Stimulated activated CD8-positive, alpha-beta memory T cell treated with anti-CD3 and anti-CD28 coated beads, Interleukin-2, amount 100 ng/mL, for 1 hour (primary cell): ENCODE measurements at regions not wholly inside any gene's neighbourhood (a gene's known extent, or its start where the extent isn't known, plus 50 kb on each side); places are given as distances from the start of the nearest gene placed in this dataset.
"Not testable (repeated sequence)": the region's sequence is repeated elsewhere in the genome, so short reads cannot be mapped to it uniquely, and the experiment has no call there.

Source experiments
- DNase-seq, 2 donors: peaks; one replicate each; pipeline ENCODE4 v3.0.0-alpha.2; 2020; ENCODE audit warnings: low read depth in 2 of 2

DNA sequence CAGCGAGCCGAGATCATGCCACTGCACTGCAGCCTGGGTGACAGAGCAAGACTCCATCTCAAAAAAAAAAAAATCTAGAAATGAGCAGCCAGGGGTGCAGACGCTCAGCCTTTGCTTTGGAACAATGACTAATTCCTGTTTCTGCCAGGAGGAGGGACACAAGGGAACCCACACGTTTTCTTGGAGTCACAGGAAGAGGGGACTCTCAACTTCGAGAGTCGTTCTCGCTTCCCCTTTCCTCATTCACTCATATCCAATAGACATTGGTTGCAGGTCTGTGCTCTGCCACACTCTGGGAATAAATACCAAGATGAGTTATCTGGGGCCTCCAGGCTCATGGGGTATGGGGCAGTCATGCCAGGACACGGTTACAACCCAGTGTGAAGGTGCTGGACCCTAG lies 91.5 kb upstream of the RREB1 start:
- no peak for DNase-seq

DNA sequence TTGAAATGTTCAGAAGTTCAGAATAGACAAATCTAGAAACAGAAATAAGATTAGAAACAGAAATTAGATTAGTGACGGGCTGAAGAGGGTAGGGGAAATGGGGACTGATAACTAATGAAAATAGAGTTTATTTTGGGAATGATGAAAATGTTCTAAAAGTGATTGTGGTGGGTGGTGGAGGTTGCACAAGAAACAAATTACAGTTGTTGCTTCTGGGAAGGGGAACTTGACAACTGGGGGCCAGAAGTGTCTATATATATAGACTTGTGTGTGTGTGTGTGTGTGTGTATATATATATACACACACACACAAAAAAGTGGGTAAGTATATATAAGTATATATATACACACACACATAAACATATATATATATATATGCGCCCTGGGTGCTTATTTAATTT lies 86.5 kb upstream of the RREB1 start:
- DNase-seq, result no peak

DNA sequence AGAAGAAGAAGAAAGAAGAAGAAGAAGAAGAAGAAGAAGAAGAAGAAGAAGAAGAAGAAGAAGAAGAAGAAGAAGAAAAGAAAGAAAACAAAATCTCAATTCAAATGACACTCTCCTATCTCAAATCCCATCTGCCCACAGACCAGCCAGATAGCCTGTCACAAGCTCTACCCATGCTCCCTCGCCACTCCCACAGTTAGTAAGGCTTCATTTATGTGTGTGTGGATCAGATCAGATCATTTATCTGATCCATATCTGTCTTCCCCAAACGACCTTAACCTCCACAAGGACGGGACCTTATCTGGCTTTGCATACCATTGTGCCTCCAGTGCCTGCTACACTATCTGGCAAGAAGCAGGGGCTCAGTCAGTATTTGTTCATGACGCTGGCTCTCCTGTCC lies 81.9 kb upstream of the RREB1 start:
- DNase-seq, result no peak

DNA sequence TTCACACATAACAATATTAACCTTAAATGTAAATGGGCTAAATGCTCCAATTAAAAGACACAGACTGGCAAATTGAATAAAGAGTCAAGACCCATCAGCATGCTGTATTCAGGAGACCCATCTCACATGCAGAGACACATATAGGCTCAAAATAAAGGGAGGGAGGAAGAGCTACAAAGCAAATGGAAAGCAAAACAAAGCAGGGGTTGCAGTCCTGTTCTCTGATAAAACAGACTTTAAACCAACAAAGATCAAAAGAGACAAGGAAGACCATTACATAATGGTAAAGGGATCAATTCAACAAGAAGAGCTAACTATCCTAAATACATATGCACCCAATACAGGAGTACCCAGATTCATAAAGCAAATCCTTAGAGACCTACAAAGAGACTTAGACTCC lies 78.8 kb upstream of the RREB1 start:
- DNase-seq, result not testable (repeated sequence)

DNA sequence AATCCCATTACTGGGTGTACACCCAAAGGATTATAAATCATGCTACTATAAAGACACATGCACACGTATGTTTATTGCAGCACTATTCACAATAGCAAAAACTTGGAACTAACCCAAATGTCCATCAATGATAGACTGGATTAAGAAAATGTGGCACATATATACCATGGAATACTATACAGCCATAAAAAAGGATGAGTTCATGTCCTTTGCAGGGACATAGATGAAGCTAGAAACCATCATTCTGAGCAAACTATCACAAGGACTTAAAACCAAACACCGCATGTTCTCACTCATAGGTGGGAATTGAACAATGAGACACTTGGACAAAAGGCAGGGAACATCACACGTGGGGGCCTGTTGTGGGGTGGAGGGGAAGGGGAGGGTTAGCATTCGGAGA lies 76.8 kb upstream of the RREB1 start:
- not testable (repeated sequence) for DNase-seq

DNA sequence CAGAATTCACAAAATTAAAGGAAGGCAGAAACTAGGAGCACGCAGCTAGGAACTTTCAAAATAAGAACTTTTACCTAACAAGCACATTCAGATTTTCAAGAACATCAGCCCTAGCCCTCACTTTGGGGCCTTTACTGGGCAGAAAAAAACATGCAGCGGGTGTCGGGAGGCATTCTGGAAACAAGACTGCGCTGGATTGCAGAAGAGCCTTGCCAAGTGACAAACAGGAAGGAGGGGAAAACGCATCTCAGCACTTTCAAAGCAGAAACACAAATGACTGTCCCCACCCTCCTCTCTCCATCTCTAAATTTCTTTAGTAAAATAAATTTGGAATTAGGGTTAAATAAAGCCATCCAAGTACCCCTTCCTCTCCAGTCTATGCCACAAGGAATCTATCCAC lies 74.6 kb upstream of the RREB1 start:
- DNase-seq, result no peak

DNA sequence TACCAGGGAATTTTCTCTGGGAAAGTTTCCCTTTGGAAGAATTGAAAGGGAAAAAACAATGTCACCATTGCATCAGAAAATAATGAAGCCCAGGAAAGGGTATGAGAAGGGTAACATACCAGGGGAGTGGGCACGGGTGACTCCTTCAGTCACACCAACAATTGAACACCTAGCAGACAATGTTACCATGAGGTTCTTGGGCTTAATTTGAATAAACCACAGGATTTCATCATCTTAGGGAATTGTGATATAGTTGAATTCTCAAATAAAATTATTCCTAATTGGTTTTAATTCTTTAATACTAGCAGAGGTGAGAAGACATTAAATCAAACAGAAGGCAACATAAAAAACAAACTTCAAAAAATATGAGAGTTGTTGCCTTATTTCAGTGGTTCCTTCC lies 73.7 kb upstream of the RREB1 start:
- DNase-seq, result no peak

DNA sequence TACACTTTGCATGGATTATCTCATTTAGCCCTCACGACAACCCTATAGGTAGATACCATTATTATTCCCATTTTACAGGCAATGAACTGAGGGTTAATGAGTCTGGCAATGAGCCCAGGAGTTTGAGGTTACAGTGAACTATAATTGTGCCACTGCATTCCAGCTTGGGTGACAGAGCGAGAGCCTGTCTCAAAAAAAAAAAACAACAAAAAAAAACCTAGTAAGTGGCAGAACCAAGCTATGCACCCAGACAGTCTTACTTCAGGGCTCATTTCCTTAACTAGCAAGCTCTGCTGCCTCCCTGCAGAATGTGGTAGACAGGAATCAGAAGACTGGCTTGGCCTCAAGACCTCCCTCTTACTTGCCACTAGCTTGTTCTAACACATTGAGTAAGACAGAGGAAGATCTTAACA lies 71.9 kb upstream of the RREB1 start:
- DNase-seq, result no peak

DNA sequence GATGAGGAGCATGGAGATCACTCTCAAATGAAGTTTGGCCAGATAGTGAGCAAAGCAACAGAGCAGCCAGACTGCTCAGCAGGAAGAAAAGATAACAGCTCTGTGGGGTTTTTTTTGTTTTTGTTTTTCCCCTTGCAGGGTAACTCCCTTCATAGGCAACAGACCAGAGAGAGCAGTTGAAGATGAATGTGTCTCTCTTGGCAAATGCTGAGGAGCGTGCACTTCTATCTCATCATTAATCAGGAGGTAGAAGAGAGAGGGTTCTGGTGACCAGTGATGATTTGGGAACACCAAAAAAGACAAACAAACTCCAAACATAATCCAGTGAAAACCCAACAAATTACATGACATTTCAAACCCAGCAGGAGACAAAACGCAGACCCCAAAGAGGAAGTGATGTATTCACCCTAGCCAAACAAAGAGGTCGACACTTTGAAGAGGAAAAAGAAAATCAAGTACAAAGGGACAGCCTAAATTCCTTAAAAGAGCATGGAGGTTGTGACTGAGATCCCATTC lies 66.2 kb upstream of the RREB1 start:
- DNase-seq, result no peak

DNA sequence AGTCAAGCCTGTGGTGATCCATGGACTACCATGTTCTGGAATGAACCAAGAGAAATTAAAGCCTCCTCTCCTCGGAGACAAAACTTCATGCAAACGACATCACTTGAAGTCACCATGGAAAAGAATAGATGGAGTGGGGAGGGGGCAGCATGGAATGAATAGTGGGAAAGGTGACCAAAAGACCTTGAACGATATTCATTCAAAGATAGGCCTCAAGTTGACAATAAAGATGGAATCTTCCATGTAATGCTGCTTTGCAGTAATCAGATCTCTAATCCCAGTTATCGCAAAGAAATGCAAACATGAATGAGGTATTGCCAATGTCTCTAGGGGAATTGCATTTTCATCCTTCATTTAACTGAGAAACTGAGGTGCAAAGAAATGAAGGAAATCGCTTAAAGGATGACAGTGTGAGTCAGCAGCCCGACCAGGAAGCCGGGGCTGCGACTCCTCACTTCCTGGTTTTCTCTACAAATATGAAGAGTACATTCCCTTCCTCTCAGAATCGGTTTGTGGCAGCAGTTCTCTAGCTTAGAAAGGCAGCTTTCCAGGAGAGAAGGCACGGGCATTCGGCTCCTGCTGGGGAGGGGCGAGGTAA lies 65.6 kb upstream of the RREB1 start:
- DNase-seq, result no peak

DNA sequence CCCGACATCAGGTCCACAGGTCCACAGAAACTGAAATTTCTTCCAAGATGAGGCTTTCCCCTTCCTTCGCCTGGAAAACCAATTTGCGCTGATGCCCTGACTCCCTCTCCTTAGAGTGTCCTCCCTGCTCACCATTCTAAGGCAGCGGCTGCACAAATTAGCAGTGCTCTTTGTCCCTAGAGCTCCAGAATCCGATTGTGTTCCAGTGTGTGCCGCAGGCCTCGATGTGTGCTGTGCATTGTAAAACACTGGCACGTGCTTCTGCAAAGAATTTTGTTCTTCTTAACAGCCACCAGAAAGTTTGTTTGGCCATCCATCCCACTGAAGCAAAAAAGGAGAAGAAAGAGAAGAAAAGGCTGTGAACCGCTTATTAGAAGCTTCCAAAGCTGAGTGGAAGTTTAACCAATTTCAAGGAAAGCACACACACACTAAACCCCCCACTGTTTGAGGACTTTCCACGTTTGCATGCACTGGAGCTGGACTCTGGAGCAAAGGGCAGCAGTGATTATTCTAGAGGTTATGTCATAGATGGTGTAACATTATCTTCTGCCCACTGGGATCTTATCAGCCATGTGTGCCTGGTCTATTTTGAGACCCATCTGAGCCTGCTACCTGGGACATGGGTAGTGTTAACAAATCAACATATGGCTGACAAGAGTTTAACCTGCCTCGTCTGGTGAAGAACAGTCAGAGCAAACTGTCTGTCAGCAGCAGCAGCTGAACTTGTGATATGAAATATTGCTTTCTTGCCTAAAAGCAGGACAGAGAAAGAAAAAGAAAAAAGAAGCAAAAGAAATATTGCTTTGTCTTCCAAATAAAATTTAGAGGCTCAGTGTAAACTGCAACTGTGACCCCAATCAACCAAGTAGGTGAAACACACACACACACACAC lies 64.9 kb upstream of the RREB1 start:
- DNase-seq, result no peak

DNA sequence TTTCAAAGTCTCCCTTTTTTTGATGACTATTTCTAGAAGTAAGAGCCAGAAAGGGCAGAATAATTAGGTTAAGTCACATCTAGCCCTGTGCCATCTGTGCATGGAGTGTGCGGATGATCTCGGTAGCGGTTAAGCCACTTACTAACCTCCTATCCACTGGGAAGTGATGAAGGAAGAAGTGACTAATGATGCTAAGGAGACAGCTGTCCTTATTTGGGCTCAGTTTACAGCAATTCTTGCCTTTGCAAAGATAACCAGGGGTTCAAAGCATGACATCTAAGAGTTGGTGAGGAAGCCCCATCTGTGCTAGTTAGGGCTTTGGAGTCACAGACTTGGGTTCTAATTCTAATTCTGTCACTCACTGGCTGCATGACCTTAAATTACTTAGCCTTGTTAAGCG lies 62.4 kb upstream of the RREB1 start:
- no peak for DNase-seq

DNA sequence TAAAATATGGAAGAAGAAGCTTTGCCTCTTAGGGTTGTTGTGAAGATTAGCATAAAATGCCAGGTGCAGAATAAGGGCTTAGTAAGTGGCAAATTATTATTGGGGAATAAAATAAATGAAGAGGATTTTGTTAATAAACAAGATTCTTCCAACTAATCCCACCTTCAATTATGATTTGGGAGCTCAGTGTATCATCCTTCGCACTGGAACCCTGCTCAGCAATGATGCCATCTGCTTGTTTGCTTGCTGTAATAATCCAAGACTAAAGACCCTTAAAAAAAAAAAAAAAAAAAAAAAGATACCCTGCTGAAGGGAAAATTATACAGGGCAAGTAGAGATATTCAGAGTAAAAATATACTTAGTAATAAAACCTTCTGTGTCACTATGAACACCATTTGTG lies 62.0 kb upstream of the RREB1 start:
- DNase-seq, result no peak

DNA sequence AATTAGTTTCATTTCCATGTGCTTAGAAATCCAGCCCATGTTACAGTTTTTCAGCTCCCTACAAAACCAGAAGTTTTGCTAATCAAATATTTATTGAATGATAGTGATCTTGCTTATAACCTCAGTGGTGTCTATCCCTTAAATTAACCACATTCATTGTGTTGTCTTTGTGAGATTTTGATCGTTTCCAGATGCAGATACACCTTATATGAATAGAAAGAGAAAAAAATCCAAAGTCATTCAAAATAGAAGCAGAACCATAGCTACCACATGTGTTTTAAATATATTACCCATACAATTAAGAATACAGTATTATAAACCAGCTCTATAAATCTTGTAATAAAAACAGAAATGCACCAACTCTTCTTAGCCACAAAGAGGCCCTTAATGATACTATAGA lies 60.6 kb upstream of the RREB1 start:
- DNase-seq, result no peak

DNA sequence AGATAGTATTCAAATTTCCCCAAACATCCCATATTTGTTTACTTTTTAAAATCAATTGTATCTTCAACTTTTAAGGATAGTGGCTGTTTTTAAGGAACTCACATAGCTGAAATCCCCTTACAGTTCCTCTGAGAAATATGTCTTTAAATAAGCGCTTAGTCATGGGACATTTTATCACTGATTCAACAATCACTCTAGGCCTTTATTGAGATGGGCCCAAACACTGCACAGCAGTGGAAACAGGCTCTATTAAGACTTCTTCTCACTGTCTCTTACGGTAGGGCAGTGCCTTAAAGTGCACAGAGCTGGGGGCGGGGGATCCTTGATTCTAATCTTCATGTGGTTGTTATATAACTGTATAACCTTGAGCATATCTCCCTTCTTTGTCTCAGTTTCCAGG lies 59.8 kb upstream of the RREB1 start:
- DNase-seq, result no peak

DNA sequence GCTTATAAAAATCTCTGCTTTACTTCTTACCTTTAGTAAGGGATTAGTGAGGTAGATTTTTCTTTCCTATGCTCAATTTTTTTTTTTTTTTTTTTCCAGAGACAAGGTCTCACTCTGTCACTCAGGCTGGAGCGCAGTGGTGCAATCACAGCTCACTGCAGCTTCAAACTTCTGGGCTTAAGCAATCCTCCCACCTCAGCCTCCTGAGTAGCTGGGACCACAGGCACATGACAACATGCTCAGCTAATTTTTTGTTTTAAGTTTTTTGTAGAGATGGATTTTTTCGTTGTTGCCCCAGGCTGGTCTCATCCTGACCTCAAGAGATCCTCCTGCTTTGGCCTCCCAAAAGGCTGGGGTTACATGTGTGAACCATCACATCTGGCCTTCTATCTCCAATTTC lies 58.9 kb upstream of the RREB1 start:
- no peak for DNase-seq

DNA sequence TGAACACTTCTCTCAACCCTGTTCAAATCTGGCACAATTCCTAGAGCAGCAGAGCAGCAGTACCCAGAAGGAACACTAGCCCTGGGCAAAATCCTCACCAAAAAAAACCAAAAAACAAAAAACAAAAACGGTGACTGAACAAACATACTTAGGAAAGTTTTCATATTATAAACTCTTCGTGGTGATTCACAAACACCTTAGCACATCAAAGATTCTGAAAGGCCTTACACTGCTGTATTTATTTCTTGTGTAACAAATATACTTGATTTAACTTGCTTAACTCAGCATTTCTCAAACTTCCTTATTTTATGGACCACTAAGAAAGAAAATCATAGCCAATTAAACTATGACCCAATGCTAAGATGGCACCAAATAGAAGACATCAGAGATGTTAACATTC lies 57.8 kb upstream of the RREB1 start:
- DNase-seq, result no peak

DNA sequence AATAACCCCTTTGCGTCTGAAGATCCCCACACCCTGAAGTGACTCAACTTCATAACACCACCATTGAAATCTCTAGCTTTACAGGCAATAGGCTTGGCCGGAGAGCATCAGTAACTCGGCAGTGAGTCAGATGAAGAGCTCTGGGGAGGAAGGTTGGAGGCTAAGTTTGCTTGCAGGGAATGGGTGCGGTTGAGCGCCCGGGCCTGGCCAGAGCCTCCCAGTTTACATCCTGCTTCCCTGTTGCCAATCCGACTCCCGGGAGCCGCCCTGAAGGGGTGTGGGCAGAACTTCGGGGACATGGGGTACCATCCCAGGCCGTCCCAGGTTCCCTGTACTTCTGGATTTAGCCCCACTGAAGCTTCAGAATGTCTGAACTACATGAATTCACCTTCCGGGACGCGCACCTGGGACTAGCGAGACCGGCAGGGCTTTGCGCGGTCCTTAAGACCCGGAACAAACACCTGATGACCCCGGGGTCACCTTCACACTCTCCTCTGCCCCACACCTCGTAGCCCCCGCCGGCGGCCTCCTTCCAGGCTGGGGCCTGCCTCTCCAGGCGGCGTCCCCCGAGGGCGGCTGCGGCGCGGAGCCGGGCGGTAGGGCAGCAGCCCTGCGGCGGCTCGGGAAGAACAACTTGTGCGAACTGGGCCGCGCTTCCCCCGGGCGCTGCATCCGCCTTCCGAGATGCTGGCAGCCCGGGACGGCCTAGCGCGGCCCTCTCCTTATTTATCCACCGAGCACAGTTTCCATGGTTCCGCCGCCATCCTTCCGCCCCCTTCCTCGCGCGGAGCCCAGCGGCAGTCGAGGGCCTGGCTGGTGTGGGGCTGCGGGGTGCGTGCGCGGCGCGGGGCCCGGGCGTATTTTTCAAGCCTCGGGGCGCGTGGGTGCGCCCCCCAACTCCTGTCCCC lies 56.6 kb upstream of the RREB1 start:
- DNase-seq, result no peak

DNA sequence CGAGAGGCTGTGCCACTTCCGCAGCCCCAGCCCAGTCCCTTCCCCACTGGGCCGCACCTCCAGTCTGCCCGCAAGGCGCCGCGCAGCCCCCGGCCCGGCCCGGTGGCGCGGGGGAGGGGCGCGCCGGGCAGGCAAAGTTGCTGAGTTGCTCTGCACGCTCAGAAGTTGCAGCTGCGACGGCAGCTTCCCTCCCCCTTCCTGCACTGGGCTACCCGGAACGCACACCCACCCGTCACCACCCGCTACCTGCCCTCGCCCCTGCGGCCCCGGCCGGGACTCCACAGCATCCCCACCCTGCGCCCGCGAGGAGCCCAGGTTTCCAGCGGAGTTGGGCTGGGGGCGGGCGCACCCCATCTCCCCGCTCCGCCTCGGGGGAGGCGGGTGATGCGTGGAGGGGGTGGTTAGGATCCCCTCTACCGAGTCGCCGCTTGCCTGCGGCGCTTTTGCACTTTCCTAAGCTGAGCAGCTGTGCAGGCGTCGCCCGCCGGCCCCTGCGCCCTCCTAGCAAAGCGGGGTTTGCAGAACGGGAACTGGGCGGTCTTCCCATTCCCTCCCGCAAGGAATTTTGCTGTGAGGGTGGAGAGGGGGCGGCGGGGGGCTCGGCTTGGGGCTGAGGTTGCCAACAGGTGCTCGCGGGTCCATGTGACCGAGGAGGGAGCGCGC lies 55.9 kb upstream of the RREB1 start:
- peak in 1 of 2 donors; percentile 17 for DNase-seq

DNA sequence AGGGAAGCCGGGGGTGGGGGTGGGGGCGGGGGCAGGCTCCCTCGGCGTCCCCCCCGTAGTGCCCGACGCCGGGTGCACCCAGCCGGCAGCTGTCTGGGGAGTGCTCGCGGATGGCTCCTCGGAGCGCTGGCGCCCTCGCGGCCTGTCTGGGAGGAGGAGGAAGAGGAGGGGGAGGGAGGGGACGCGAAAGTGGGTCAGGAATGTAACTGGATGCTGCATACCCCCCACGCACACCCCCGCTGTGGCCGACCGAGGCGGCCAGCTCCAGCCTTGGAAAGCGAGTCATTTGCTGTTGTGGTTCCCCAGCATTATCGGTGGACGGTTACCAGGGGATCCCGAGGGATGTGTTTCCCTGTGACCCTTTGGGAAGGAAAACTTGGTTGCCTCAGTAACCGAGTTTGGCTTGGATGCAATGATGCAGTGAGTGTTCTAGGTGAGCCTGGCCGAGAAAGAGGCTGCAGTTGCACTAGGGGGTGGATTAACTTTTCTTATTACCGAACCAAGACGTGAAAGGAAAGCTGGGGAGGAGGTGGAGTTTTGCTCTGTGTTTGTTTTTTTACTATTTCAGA lies 55.2 kb upstream of the RREB1 start:
- no peak for DNase-seq

DNA sequence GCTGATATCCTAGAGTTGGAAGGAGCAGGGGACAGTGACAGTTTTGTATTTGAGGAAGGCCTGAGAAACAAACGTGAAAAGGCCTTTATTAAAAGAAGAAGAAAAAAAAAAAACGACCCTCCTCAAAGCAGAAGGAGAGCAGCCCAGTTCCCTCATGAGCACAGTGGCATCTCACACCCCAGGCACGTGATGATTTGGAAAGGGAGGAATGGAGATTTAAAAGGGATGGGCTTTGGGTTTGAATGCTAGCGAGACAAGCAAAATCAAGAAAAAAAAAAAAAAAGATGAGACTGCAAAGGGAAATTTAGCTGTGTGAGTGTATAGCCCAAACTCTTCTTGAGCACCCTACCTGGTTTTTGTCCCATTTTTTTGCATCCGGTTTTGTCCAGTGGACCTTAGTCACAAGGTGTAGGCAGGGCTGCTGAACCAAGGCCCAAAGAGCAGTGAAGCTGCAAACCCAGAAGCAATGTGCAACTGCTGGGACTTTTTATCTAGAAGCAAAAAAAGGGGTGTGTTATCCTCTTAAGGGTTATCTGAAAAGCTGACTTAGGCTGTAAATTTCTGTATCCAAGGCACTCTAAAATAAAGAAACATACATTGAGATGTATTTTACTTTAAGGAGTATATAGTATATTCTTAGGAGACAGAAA lies 54.5 kb upstream of the RREB1 start:
- DNase-seq, result no peak
